GM18505 (cell line): ENCODE measurements at regions not wholly inside any gene's neighbourhood (a gene's known extent, or its start where the extent isn't known, plus 50 kb on each side); places are given as distances from the start of the nearest gene placed in this dataset.
"Not testable (repeated sequence)": the region's sequence is repeated elsewhere in the genome, so short reads cannot be mapped to it uniquely, and the experiment has no call there.

Experiments
- ATAC-seq: cut with Tn5 transposase; IDR thresholded peaks from one replicate; pipeline ENCODE4 v1.9.1; 2021; ENCODE audit not compliant: unreplicated experiment
- POLR2A ChIP-seq: IDR thresholded peaks from 4 replicates; pipeline ENCODE4 v1.6.1; 2011; ENCODE audit warnings: borderline replicate concordance; ENCODE audit not compliant: insufficient read depth, insufficient read length; ENCODE audit errors: extremely low read depth

GRCh38 chr12:63034601-63035000 is 99.7 kb upstream of the PPM1H start:
- ATAC-seq = no peak
- TF ChIP-seq POLR2A = no peak

DNA sequence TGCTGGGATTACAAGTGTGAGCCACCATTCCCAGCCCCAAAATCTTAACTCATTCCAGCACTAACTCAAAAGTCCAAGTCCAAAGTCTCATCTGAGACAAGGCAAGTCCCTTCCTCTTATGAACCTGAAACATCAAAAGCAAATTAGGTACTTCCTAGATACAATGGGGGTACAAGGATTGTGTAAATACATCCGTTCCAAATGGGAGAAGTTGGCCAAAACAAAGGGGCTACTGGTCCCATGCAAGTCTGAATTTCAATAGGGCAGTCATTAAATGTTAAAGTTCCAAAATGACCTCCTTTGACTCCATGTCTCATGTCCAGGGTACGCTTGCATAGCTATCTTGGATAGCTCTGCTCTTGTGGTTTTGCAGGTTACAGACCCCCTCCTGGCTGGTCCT is 94.7 kb upstream of the PPM1H start:
- no peak for ATAC-seq
- no peak for TF ChIP-seq POLR2A

GRCh38 chr12:63028951-63029350 is 94.0 kb upstream of the PPM1H start:
- no peak for ATAC-seq
- no peak for TF ChIP-seq POLR2A

GRCh38 chr12:63025116-63025515 is 90.2 kb upstream of the PPM1H start:
- no peak for TF ChIP-seq POLR2A
- no peak for ATAC-seq

GRCh38 chr12:63023926-63024325 is 89.0 kb upstream of the PPM1H start:
- TF ChIP-seq POLR2A = no peak
- no peak for ATAC-seq

- no peak for TF ChIP-seq POLR2A
- no peak for ATAC-seq
These were observed 86.2 kb upstream of the PPM1H start for GRCh38 chr12:63021116-63021515.

GRCh38 chr12:63020269-63020668 is 85.3 kb upstream of the PPM1H start:
- ATAC-seq = no peak
- no peak for TF ChIP-seq POLR2A

- TF ChIP-seq POLR2A = no peak
- no peak for ATAC-seq
These were observed 83.3 kb upstream of the PPM1H start for GRCh38 chr12:63018273-63018672.

- TF ChIP-seq POLR2A = no peak
- no peak for ATAC-seq
These were observed 78.4 kb upstream of the PPM1H start for GRCh38 chr12:63013302-63013701.

DNA sequence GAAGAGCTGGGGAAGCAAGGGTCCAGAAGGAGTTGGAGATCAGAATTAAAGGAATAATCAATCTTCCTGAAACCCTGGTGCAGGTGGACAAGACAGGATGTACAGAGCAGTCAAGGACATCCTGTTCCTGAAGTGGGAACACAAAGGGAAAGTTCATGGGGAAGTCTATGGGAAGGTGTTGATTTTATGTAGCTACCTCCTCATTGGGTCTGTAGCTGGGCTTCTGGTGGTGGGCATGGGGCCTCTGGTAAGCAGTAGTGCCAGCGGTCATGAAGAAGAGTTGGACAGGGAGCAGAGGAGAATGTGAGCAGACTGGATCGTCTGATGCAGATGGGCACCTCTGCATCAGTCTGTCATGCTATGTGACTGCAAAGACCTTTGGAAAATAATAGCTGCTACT is 75.7 kb upstream of the PPM1H start:
- TF ChIP-seq POLR2A = no peak
- no peak for ATAC-seq

GRCh38 chr12:63008372-63008771 is 73.4 kb upstream of the PPM1H start:
- no peak for ATAC-seq
- TF ChIP-seq POLR2A = no peak

DNA sequence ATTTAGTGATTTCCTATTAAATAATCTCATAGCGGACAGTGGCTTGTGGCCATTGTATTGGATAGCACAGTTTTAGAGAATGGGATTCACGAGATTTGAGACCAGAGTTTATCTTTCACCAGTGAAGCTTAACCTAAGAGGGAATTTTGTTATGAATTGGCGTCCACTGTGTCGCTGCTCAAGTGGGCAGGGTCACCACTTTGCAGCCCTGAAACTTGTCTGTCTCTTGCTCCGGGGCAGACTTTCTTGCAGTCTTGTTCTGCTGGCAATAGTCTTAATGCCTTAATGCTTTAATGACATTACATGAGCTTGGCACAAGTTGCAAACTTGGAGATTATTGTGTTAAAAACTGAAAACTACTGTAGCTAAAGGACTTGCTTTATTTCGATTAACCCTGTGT is 72.8 kb upstream of the PPM1H start:
- no peak for TF ChIP-seq POLR2A
- ATAC-seq = no peak

GRCh38 chr12:63006536-63006935 is 71.6 kb upstream of the PPM1H start:
- no peak for ATAC-seq
- no peak for TF ChIP-seq POLR2A

DNA sequence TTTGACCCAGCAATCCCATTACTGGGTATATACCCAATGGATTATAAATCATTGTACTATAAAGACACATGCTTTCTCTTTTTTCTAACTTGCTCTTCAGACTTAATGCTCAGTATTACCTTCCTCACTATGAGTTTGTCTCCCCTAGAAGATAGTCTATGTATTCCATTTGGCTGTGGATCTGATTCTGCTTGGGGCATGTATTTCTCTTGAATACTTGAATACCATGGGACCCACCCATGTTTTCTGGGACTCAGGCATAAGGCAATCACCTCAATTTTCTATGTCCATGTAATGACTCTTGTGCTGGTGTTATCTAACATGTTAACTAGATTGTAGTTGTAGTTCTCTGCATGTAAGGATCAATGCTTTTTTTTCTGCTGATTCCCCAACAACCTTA is 70.4 kb upstream of the PPM1H start:
- no peak for ATAC-seq
- no peak for TF ChIP-seq POLR2A

- no peak for ATAC-seq
- TF ChIP-seq POLR2A = no peak
These were observed 68.4 kb upstream of the PPM1H start for GRCh38 chr12:63003223-63003819.

DNA sequence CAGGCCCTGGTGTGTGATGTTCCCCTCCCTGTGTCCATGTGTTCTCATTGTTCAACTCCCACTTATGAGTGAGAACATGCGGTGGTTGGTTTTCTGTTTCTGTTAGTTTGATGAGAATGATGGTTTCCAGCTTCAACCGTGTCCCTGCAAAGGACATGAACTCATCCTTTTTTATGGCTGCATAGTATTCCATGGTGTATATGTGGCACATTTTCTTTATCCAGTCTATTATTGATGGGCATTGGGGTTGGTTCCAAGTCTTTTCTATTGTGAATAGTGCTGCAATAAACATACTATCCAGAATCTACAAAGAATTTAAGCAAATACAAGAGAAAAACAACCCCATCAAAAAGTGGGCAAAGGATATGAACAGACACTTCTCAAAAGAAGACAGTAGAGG is 67.1 kb upstream of the PPM1H start:
- not testable (repeated sequence) for ATAC-seq
